Keratinocyte (primary cell): ENCODE measurements at regions not wholly inside any gene's neighbourhood (a gene's known extent, or its start where the extent isn't known, plus 50 kb on each side); places are given as distances from the start of the nearest gene placed in this dataset.

Experiments
- DNase-seq: peaks from one replicate; pipeline ENCODE4 v3.0.0-alpha.2; 2011; ENCODE audit warnings: low read depth, missing footprints, low spot score
- FAIRE-seq: peaks from 2 replicates; lab custom pipeline; 2011; peaks lifted over from hg19 to GRCh38; lab: Jason Lieb, UNC
- H2AFZ ChIP-seq: 2 replicates; pipeline ENCODE4 v1.6.0; 2012; ENCODE audit warnings: low read length, control low read depth, inconsistent platforms; ENCODE audit not compliant: control insufficient read depth
- H3K27ac ChIP-seq: 2 replicates; pipeline ENCODE4 v1.5.1; 2011; ENCODE audit warnings: low read length; ENCODE audit not compliant: control insufficient read depth, insufficient read depth
- H3K27me3 ChIP-seq: 3 replicates; pipeline ENCODE4 v1.6.0; 2011; ENCODE audit warnings: low read length; ENCODE audit not compliant: control insufficient read depth, insufficient read depth; ENCODE audit errors: extremely low read depth
- H3K36me3 ChIP-seq, 2 experiments: 2 replicates in 1 of 2; 3 replicates in 1 of 2; pipeline ENCODE4 v1.5.1; 2011; ENCODE audit warnings: low read length in 2 of 2, mild to moderate bottlenecking in 1 of 2; ENCODE audit not compliant: control insufficient read depth in 2 of 2, insufficient read depth in 2 of 2; ENCODE audit errors: extremely low read depth in 1 of 2
- H3K4me1 ChIP-seq: 3 replicates; pipeline ENCODE4 v1.5.1; 2011; ENCODE audit warnings: low read length; ENCODE audit not compliant: control insufficient read depth, insufficient read depth; ENCODE audit errors: extremely low read depth
- H3K4me2 ChIP-seq: 3 replicates; pipeline ENCODE4 v1.6.0; 2011; ENCODE audit warnings: low read depth, low read length; ENCODE audit not compliant: control insufficient read depth, insufficient read depth; ENCODE audit errors: extremely low read depth
- H3K4me3 ChIP-seq, 3 experiments: fragments of 200-600 bp in 1 of 3; sonication (generic) in 1 of 3; 2 replicates in 2 of 3; 3 replicates in 1 of 3; pipeline ENCODE4 v1.5.1; 2011 to 2016; ENCODE audit warnings: low read length in 3 of 3, mild to moderate bottlenecking in 3 of 3, control low read depth in 2 of 3, inconsistent platforms in 1 of 3, low read depth in 1 of 3, mixed read lengths in 1 of 3, mixed run types in 1 of 3, moderate library complexity in 1 of 3; ENCODE audit not compliant: control insufficient read depth in 2 of 3, insufficient read depth in 2 of 3; ENCODE audit errors: extremely low read depth in 1 of 3
- H3K79me2 ChIP-seq: 2 replicates; pipeline ENCODE4 v1.6.0; 2012; ENCODE audit warnings: low read length; ENCODE audit not compliant: control insufficient read depth, insufficient read depth
- H3K9ac ChIP-seq: 3 replicates; pipeline ENCODE4 v1.6.0; 2011; ENCODE audit warnings: low read length; ENCODE audit not compliant: control insufficient read depth, insufficient read depth; ENCODE audit errors: extremely low read depth
- H3K9me1 ChIP-seq: 3 replicates; pipeline ENCODE4 v1.6.0; 2011; ENCODE audit warnings: low read length; ENCODE audit not compliant: control insufficient read depth, insufficient read depth; ENCODE audit errors: extremely low read depth
- H3K9me3 ChIP-seq: 2 replicates; pipeline ENCODE4 v1.5.1; 2012; ENCODE audit warnings: low read depth, low read length; ENCODE audit not compliant: control insufficient read depth
- H4K20me1 ChIP-seq: 3 replicates; pipeline ENCODE4 v1.6.0; 2011; ENCODE audit warnings: low read length; ENCODE audit not compliant: control insufficient read depth, insufficient read depth; ENCODE audit errors: extremely low read depth
- CTCF ChIP-seq, 3 experiments: IDR thresholded peaks in 1 of 3; conservative IDR thresholded peaks in 1 of 3; optimal IDR thresholded peaks in 1 of 3; 2 replicates in 2 of 3; 3 replicates in 1 of 3; pipeline versions ENCODE3 to v1.5.1; 2011; ENCODE audit warnings: low read length in 3 of 3, mild to moderate bottlenecking in 3 of 3, moderate library complexity in 2 of 3, control low read depth in 1 of 3, inconsistent platforms in 1 of 3; ENCODE audit not compliant: insufficient read depth in 2 of 3; ENCODE audit errors: extremely low read depth in 1 of 3
- EZH2 ChIP-seq: IDR thresholded peaks from one replicate; pipeline ENCODE4 v1.6.1; 2012; ENCODE audit warnings: inconsistent platforms, mild to moderate bottlenecking, low read length, moderate library complexity
- dilution Hi-C: fragments of 300-500 bp; cut with MboI; formaldehyde crosslinking; loops from one replicate; pipeline ENCODE4 v1.7.0; 2020; ENCODE audit warnings: low sequenced_read_pairs; ENCODE audit not compliant: extremely low pct_ligation_motif_present

- no peak overlapping the region for H3K9ac ChIP-seq
- FAIRE-seq (no peak), DNase-seq (no peak)
- no peaks in the 10 kb centered on the region for H3K79me2 ChIP-seq
- H3K36me3 ChIP-seq = no peaks in the 10 kb centered on the region
- H3K4me1 ChIP-seq = no peaks in the 10 kb centered on the region
- no peak overlapping the region for H3K4me3 ChIP-seq
- H3K9me3 ChIP-seq = no peaks in the 10 kb centered on the region
- no peaks in the 10 kb centered on the region for H3K27me3 ChIP-seq
- no peak overlapping the region for H3K27ac ChIP-seq
- dilution Hi-C loops = no loop called here
- H2AFZ ChIP-seq = no peak overlapping the region
- no peak overlapping the region for H3K4me2 ChIP-seq
- TF ChIP-seq CTCF (optimal IDR thresholded peaks at IDR 0.05 in 1 of 3, IDR thresholded peaks at IDR 0.05 in 1 of 3, conservative IDR thresholded peaks at IDR 0.05 in 1 of 3; ENCODE audit: extremely low read depth in 1 of 3, insufficient read depth in 2 of 3, low read length in 3 of 3) (no peak), EZH2 (no peak)
- no peaks in the 10 kb centered on the region for H4K20me1 ChIP-seq
- no peaks in the 10 kb centered on the region for H3K9me1 ChIP-seq
Observed at GRCh38 chr2:3099145-3099859, 278.3 kb downstream of the EIPR1 start.

DNA sequence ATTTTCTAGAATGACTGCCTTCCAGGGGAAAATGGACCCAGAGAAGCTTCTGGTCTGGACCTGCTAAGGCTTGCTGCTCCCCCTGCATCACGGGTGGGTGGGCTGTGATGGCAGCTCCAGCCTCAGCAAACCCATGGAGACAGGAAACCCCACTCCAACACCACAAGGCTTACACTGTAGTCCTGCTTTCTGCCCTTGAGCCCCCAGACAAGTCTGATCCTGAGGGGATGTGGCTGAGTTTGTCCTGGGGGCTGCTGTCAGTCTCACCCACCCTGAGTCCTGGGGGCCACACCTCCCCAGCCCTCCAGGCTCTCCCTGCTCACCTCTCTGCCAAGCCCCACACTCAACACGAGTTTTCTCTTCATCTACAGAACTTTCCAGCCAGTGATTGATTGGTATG is 279.4 kb downstream of the EIPR1 start:
- H4K20me1 ChIP-seq = no peaks in the 10 kb centered on the region
- dilution Hi-C loops = no loop called here
- TF ChIP-seq EZH2 (no peak), CTCF (optimal IDR thresholded peaks at IDR 0.05 in 1 of 3, IDR thresholded peaks at IDR 0.05 in 1 of 3, conservative IDR thresholded peaks at IDR 0.05 in 1 of 3; ENCODE audit: extremely low read depth in 1 of 3, insufficient read depth in 2 of 3, low read length in 3 of 3) (no peak)
- H3K9me1 ChIP-seq = no peaks in the 10 kb centered on the region
- no peak overlapping the region for H3K9ac ChIP-seq
- no peak overlapping the region for H3K27ac ChIP-seq
- H3K4me3 ChIP-seq = no peak overlapping the region
- H2AFZ ChIP-seq = no peak overlapping the region
- H3K36me3 ChIP-seq = no peaks in the 10 kb centered on the region
- H3K9me3 ChIP-seq = no peaks in the 10 kb centered on the region
- no peaks in the 10 kb centered on the region for H3K27me3 ChIP-seq
- H3K4me1 ChIP-seq = no peaks in the 10 kb centered on the region
- no peak for DNase-seq
- FAIRE-seq = no peak
- no peak overlapping the region for H3K4me2 ChIP-seq
- H3K79me2 ChIP-seq = no peaks in the 10 kb centered on the region
